HepG2 (cell line): ENCODE measurements at regions not wholly inside any gene's neighbourhood (a gene's known extent, or its start where the extent isn't known, plus 50 kb on each side); places are given as distances from the start of the nearest gene placed in this dataset.

Experiments
- ATAC-seq: fragments of 200-7000 bp; cut with Tn5 transposase; 3 replicates; pipeline ENCODE4 v1.9.1; 2020; ENCODE audit warnings: mild to moderate bottlenecking, moderate library complexity
- BruUV-seq: library from RNA; stranded (reverse); fragments of 400-500 nt; replicated peaks from 2 replicates; lab custom pipeline; 2021; lab: Mats Ljungman, UMichigan
- CTCF ChIA-PET: fragments of 300-600 bp; formaldehyde crosslinking; extraction: SDS; loops from one replicate; lab custom pipeline; 2021; ENCODE audit warnings: low total read pairs, inconsistent platforms, low intra/inter-chr PET ratio; lab: Yijun Ruan, JAX
- POLR2A ChIA-PET: fragments of 350-600 bp; sonication (Branson Sonifier 250); formaldehyde crosslinking; loops from one replicate; lab custom pipeline; 2020; ENCODE audit warnings: antibody characterized with exemption, inconsistent platforms; lab: Yijun Ruan, JAX
- DNase-seq: peaks from one replicate; pipeline ENCODE4 v3.0.0-alpha.2; 2015; ENCODE audit warnings: low spot score
- FAIRE-seq: peaks from 3 replicates; lab custom pipeline; 2011; peaks lifted over from hg19 to GRCh38; lab: Jason Lieb, UNC
- H2AFZ ChIP-seq: one replicate; pipeline ENCODE4 v1.6.1; 2011; ENCODE audit warnings: low read length, inconsistent platforms
- H3K27ac ChIP-seq: fragments of 300-600 bp; 3 replicates; pipeline ENCODE4 v1.8.0; 2011; ENCODE audit warnings: mixed run types, mild to moderate bottlenecking, mixed read lengths, low read length, inconsistent platforms; ENCODE audit not compliant: insufficient read depth; ENCODE audit errors: extremely low read length
- H3K27me3 ChIP-seq, 2 experiments: fragments of 200-600 bp in 1 of 2; 2 replicates in 1 of 2; 3 replicates in 1 of 2; pipeline versions ENCODE4 v1.6.0 to v1.8.0; 2011; ENCODE audit warnings: low read length in 2 of 2, mild to moderate bottlenecking in 2 of 2, moderate library complexity in 2 of 2, inconsistent platforms in 1 of 2; ENCODE audit not compliant: insufficient read depth in 2 of 2, control insufficient read depth in 1 of 2
- H3K36me3 ChIP-seq, 2 experiments: fragments of 200-600 bp in 1 of 2; replicated peaks in 1 of 2; 2 replicates in 1 of 2; 3 replicates in 1 of 2; pipeline versions ENCODE4 v1.5.1 to v1.8.0; 2011; ENCODE audit warnings: low read length in 2 of 2, inconsistent platforms in 1 of 2; ENCODE audit not compliant: insufficient read depth in 2 of 2, control insufficient read depth in 1 of 2
- H3K4me1 ChIP-seq: 2 replicates; pipeline ENCODE4 v1.5.1; 2012; ENCODE audit warnings: low read length, inconsistent platforms; ENCODE audit not compliant: insufficient read depth
- H3K4me2 ChIP-seq: 2 replicates; pipeline ENCODE4 v1.6.0; 2011; ENCODE audit warnings: low read depth, low read length, inconsistent platforms
- H3K4me3 ChIP-seq, 3 experiments: fragments of 200-600 bp in 1 of 3; sonication (generic), shearing (Covaris generic) in 1 of 3; replicated peaks in 1 of 3; 2 replicates each; pipeline ENCODE4 v1.5.1; 2011 to 2016; ENCODE audit warnings: low read length in 3 of 3, inconsistent platforms in 2 of 3, low read depth in 2 of 3, mild to moderate bottlenecking in 2 of 3, control low read depth in 1 of 3, mixed read lengths in 1 of 3; ENCODE audit not compliant: insufficient read depth in 1 of 3
- H3K79me2 ChIP-seq: one replicate; pipeline ENCODE4 v1.6.1; 2011; ENCODE audit warnings: low read length, inconsistent platforms; ENCODE audit not compliant: insufficient read depth
- H3K9ac ChIP-seq: 2 replicates; pipeline ENCODE4 v1.6.0; 2011; ENCODE audit warnings: mild to moderate bottlenecking, low read depth, low read length, inconsistent platforms; ENCODE audit not compliant: insufficient read depth
- H3K9me3 ChIP-seq: 2 replicates; pipeline ENCODE4 v1.5.1; 2012; ENCODE audit warnings: mild to moderate bottlenecking, low read length
- H4K20me1 ChIP-seq: 2 replicates; pipeline ENCODE4 v1.6.0; 2011; ENCODE audit warnings: inconsistent platforms, mild to moderate bottlenecking, low read length, moderate library complexity; ENCODE audit not compliant: insufficient read depth
- MLLT10 ChIP-seq: sonication (generic); formaldehyde crosslinking; IDR thresholded peaks from 2 replicates; pipeline ENCODE4 v1.4.0; 2020; ENCODE audit warnings: missing genetic modification reagents
- NFATC3 ChIP-seq: sonication (generic); formaldehyde crosslinking; IDR thresholded peaks from 2 replicates; pipeline ENCODE4 v1.5.1; 2020; ENCODE audit warnings: mild to moderate bottlenecking, missing genetic modification reagents
- REL ChIP-seq: sonication (generic); formaldehyde crosslinking; conservative IDR thresholded peaks from 2 replicates; pipeline ENCODE4 v1.8.0; 2022; ENCODE audit warnings: mild to moderate bottlenecking, missing genetic modification reagents, moderate library complexity
- SIN3A ChIP-seq: IDR thresholded peaks from 2 replicates; pipeline ENCODE4 v1.6.1; 2011; ENCODE audit warnings: low read depth, mild to moderate bottlenecking, control low read depth, low read length, borderline replicate concordance
- ZNF138 ChIP-seq: sonication (generic); formaldehyde crosslinking; IDR thresholded peaks from 2 replicates; pipeline ENCODE4 v1.5.0; 2020; ENCODE audit warnings: mild to moderate bottlenecking, low read depth, missing genetic modification reagents
- ZNF777 ChIP-seq: sonication (generic); formaldehyde crosslinking; IDR thresholded peaks from 2 replicates; pipeline ENCODE4 v1.4.0; 2020; ENCODE audit warnings: missing genetic modification reagents
- WGBS: methylation state at CpG from one replicate; pipeline ENCODE4 v1.1.6; 2017; ENCODE audit warnings: low lambda C conversion rate; 5-methylcytosine and 5-hydroxymethylcytosine counted together
- in situ Hi-C: cut with HindIII; loops from 2 replicates; pipeline ENCODE4 v1.10.0; 2017; ENCODE audit warnings: low pct_unique_long_range_greater_than_20kb; ENCODE audit not compliant: extremely low pct_ligation_motif_present
- intact Hi-C: fragments of 100-400 bp; cut with micrococcal nuclease; formaldehyde crosslinking; loops from one replicate; pipeline ENCODE4 v1.10.0; 2022; ENCODE audit not compliant: unreplicated experiment
- TF ChIP-seq, protein P1 (sequence below): sonication (generic); formaldehyde crosslinking; IDR thresholded peaks from 2 replicates; pipeline ENCODE4 v1.4.0; 2020; ENCODE audit warnings: mild to moderate bottlenecking, missing genetic modification reagents
- TF ChIP-seq, protein P2 (sequence below): sonication (generic); formaldehyde crosslinking; IDR thresholded peaks from 2 replicates; pipeline ENCODE4 v1.4.0; 2020; ENCODE audit warnings: missing genetic modification reagents
- TF ChIP-seq, protein P3 (sequence below): sonication (generic); formaldehyde crosslinking; conservative IDR thresholded peaks from 2 replicates; pipeline ENCODE4 v1.4.0; 2020; ENCODE audit warnings: missing genetic modification reagents

DNA sequence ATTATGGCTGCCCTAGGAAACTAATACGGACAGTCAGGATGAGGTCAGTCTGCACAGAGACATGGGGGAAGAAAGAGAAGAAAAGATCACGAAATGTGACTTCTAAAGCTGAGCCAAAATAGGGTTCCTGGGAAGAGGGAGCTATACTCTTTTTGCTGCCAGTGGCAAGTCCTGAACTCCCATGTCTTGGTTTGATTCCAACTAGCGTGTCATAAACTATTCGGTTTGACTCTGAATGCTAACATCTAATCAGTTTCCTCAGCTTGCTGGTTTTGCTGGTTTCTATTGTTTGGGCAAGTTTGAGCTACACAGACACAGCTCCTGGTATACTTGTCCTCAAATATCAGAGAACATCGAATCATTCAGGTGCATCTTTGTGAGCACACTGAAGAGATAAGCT is 80.5 kb upstream of the CYP1B1 start:
- H2AFZ ChIP-seq = no peak overlapping the region
- no peaks in the 10 kb centered on the region for H3K36me3 ChIP-seq
- no peaks in the 10 kb centered on the region for H3K9me3 ChIP-seq
- no peak for FAIRE-seq
- TF ChIP-seq MLLT10 (CRISPR knock-in tag) (no peak), NFATC3 (no peak), SIN3A (no peak), REL (no peak), ZNF777 (CRISPR knock-in tag) (no peak), ZNF138 (CRISPR knock-in tag) (no peak)
- TF ChIP-seq, protein P1, sequence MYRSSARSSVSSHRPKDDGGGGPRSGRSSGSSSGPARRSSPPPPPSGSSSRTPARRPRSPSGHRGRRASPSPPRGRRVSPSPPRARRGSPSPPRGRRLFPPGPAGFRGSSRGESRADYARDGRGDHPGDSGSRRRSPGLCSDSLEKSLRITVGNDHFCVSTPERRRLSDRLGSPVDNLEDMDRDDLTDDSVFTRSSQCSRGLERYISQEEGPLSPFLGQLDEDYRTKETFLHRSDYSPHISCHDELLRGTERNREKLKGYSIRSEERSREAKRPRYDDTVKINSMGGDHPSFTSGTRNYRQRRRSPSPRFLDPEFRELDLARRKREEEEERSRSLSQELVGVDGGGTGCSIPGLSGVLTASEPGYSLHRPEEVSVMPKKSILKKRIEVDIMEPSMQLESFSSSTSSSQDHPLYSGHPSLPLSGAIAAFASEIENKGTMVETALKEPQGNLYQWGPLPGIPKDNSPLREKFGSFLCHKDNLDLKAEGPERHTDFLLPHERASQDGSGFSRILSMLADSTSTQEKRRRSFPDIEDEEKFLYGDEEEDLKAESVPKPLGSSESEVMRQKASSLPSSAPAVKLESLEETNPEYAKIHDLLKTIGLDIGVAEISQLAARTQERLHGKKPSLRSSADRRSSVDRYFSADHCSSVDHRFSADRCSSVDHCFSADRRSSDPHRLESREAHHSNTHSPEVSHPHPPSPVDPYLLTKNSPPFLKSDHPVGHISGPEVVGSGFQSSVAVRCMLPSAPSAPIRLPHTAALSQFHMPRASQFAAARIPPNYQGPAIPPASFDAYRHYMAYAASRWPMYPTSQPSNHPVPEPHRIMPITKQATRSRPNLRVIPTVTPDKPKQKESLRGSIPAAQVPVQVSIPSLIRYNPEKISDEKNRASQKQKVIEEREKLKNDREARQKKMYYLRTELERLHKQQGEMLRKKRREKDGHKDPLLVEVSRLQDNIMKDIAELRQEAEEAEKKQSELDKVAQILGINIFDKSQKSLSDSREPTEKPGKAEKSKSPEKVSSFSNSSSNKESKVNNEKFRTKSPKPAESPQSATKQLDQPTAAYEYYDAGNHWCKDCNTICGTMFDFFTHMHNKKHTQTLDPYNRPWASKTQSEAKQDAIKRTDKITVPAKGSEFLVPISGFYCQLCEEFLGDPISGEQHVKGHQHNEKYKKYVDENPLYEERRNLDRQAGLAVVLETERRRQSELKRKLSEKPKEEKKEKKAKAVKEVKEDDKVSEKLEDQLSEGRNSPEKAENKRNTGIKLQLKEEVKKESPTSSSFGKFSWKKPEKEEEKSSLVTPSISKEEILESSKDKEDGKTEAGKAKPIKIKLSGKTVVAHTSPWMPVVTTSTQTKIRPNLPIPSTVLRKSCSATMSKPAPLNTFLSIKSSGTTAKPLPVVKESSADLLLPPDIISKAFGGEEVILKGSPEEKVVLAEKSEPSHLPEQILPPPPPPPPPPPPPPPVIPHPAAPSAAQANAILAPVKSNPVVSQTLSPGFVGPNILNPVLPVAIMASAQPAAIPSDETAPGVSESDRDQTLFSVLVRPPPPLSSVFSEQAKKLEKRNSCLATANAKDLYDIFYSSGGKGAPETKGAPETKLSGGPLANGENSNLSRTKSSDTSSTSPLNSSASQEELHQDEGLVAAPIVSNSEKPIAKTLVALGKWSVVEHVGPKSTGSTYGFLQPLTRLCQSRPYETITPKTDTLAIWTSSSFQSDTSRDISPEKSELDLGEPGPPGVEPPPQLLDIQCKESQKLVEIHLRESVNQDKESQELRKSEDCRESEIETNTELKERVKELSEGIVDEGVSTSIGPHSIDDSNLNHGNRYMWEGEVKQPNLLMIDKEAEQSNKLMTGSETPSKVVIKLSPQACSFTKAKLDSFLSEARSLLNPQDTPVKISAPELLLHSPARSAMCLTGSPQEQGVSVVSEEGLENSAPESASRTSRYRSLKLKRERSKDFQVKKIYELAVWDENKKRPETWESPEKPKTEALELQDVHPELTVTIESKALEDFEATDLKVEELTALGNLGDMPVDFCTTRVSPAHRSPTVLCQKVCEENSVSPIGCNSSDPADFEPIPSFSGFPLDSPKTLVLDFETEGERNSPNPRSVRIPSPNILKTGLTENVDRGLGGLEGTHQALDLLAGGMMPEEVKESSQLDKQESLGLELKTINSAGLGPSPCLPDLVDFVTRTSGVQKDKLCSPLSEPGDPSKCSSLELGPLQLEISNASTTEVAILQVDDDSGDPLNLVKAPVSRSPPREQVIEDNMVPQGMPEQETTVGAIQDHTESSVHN (CRISPR knock-in tag) = no peak
- TF ChIP-seq, protein P2, sequence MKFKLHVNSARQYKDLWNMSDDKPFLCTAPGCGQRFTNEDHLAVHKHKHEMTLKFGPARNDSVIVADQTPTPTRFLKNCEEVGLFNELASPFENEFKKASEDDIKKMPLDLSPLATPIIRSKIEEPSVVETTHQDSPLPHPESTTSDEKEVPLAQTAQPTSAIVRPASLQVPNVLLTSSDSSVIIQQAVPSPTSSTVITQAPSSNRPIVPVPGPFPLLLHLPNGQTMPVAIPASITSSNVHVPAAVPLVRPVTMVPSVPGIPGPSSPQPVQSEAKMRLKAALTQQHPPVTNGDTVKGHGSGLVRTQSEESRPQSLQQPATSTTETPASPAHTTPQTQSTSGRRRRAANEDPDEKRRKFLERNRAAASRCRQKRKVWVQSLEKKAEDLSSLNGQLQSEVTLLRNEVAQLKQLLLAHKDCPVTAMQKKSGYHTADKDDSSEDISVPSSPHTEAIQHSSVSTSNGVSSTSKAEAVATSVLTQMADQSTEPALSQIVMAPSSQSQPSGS (CRISPR knock-in tag) = no peak
- TF ChIP-seq, protein P3, sequence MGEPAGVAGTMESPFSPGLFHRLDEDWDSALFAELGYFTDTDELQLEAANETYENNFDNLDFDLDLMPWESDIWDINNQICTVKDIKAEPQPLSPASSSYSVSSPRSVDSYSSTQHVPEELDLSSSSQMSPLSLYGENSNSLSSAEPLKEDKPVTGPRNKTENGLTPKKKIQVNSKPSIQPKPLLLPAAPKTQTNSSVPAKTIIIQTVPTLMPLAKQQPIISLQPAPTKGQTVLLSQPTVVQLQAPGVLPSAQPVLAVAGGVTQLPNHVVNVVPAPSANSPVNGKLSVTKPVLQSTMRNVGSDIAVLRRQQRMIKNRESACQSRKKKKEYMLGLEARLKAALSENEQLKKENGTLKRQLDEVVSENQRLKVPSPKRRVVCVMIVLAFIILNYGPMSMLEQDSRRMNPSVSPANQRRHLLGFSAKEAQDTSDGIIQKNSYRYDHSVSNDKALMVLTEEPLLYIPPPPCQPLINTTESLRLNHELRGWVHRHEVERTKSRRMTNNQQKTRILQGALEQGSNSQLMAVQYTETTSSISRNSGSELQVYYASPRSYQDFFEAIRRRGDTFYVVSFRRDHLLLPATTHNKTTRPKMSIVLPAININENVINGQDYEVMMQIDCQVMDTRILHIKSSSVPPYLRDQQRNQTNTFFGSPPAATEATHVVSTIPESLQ (CRISPR knock-in tag) = no peak
- no peak for ATAC-seq
- BruUV-seq = no TSS peak
- H4K20me1 ChIP-seq = no peaks in the 10 kb centered on the region
- H3K27me3 ChIP-seq = peaks cover 1 to 25% of the 10 kb centered on the region in 2 experiments; a peak in 3 of 5 replicates
- DNase-seq = no peak
- no peak overlapping the region for H3K27ac ChIP-seq
- in situ Hi-C loops = no loop called here
- no peaks in the 10 kb centered on the region for H3K4me1 ChIP-seq
- H3K4me2 ChIP-seq = no peak overlapping the region
- H3K9ac ChIP-seq = no peak overlapping the region
- ChIA-PET POLR2A (no interaction called here), CTCF (no interaction called here)
- intact Hi-C loops = no loop called here
- no peaks in the 10 kb centered on the region for H3K79me2 ChIP-seq
- WGBS = 39% methylated on average over 5 of the region's 5 CpGs
- no peak overlapping the region for H3K4me3 ChIP-seq
